ENCODE measurements at regions not wholly inside any gene's neighbourhood (a gene's known extent, or its start where the extent isn't known, plus 50 kb on each side); places are given as distances from the start of the nearest gene placed in this dataset.

- Histone ChIP-seq H3K4me1 (replicated peaks in 1 of 2; ENCODE audit: control insufficient read depth in 2 of 2, insufficient read depth in 2 of 2, low read length in 2 of 2) (peaks cover 0 to 6% of the 10 kb centered on the region in 2 experiments; a peak in 2 of 5 replicates), H3K9me3 (replicated peaks; ENCODE audit: control insufficient read depth, insufficient read depth, low read depth, low read length) (no peaks in the 10 kb centered on the region), H3K27me3 (ENCODE audit: control insufficient read depth in 2 of 2, insufficient read depth in 2 of 2, low read length in 2 of 2) (no peaks in the 10 kb centered on the region), H4K20me1 (replicated peaks; ENCODE audit: control insufficient read depth, insufficient read depth, low read length) (no peaks in the 10 kb centered on the region), H3K4me2 (ENCODE audit: insufficient read depth, low read length) (peak overlapping the region; percentile 44; the same call in 1 of the 2 replicates), H3K9me1 (ENCODE audit: control insufficient read depth, insufficient read depth, low read length) (no peaks in the 10 kb centered on the region), H3K4me3 (peak overlapping the region; percentile 34; the same call in 1 of the 2 replicates), H2AFZ (ENCODE audit: low read depth, low read length) (0 out of 2 replicates have a peak overlapping the region, but pooled peaks have one; percentile 41), H3K9ac (ENCODE audit: insufficient read depth in 1 of 2, low read depth in 2 of 2, low read length in 2 of 2) (no peak overlapping the region), H3K79me2 (ENCODE audit: control insufficient read depth, insufficient read depth, low read length) (no peaks in the 10 kb centered on the region), H3K36me3 (ENCODE audit: control insufficient read depth, insufficient read depth, low read length) (no peaks in the 10 kb centered on the region), H3K27ac (ENCODE audit: extremely low read depth, low read depth, low read length) (no peak overlapping the region)
- ATAC-seq (peak; percentile 94), FAIRE-seq (no peak), DNase-seq (ENCODE audit: extremely low read depth in 1 of 4, low spot score in 3 of 4) (peak in 1 of 4 experiments; percentile 33)
- in situ Hi-C loops (cut with MboI), result no loop called here
- no TSS peak for BruUV-seq (replicated peaks)
- TF ChIP-seq NRF1 (conservative IDR thresholded peaks at IDR 0.05 in 1 of 2, IDR thresholded peaks at IDR 0.05 in 1 of 2) (peak; percentile 79 to 81), NFYB (IDR thresholded peaks at IDR 0.05; ENCODE audit: extremely low read depth, insufficient read length) (peak; percentile 92), HBP1 (CRISPR knock-in tag; IDR thresholded peaks at IDR 0.05) (no peak), KLF1 (tag; IDR thresholded peaks at IDR 0.05) (no peak), RBFOX2 (IDR thresholded peaks at IDR 0.05; ENCODE audit: low read depth, low read length) (0 out of 2 replicates have a peak, but pooled peaks have one; percentile 23), NR2C1 (IDR thresholded peaks at IDR 0.05) (no peak), NR2C1 (tag; IDR thresholded peaks at IDR 0.05) (no peak), POLR2G (IDR thresholded peaks at IDR 0.05; ENCODE audit: low read depth, low read length) (peak; percentile 41; the same call in 1 of the 2 replicates), DACH1 (IDR thresholded peaks at IDR 0.05; ENCODE audit: partially characterized antibody) (no peak), ELF1 (tag; IDR thresholded peaks at IDR 0.05) (peak; percentile 50; the same call in 1 of the 2 replicates), RBM25 (IDR thresholded peaks at IDR 0.05; ENCODE audit: low read depth, low read length, severe bottlenecking) (peak; percentile 8), SNRNP70 (optimal IDR thresholded peaks at IDR 0.05; ENCODE audit: low read depth, low read length) (no peak), L3MBTL2 (IDR thresholded peaks at IDR 0.05) (0 out of 2 replicates have a peak, but pooled peaks have one; percentile 26), MTA1 (IDR thresholded peaks at IDR 0.05; ENCODE audit: borderline replicate concordance) (no peak), PKNOX1 (IDR thresholded peaks at IDR 0.05) (peak; percentile 15; the same call in 1 of the 2 replicates)
- TF ChIP-seq, protein P1, sequence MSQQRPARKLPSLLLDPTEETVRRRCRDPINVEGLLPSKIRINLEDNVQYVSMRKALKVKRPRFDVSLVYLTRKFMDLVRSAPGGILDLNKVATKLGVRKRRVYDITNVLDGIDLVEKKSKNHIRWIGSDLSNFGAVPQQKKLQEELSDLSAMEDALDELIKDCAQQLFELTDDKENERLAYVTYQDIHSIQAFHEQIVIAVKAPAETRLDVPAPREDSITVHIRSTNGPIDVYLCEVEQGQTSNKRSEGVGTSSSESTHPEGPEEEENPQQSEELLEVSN (IDR thresholded peaks at IDR 0.05; ENCODE audit: borderline replicate concordance in 1 of 2, extremely low read depth in 1 of 2, insufficient read depth in 1 of 2, insufficient read length in 1 of 2, low read depth in 1 of 2, low read length in 1 of 2, poor library complexity in 1 of 2, severe bottlenecking in 1 of 2), result peak in 1 of 2 experiments; percentile 17
- WGBS (ENCODE audit: insufficient coverage, low coverage, missing lambda C conversion rate), result 10% methylated on average over 36 of the region's 42 CpGs
- CTCF ChIA-PET (ENCODE audit: low intra/inter-chr PET ratio), result no interaction called here
- POLR2A ChIA-PET, result no interaction called here
- intact Hi-C loops (cut with micrococcal nuclease), result no loop called here
Measured at GRCh38 chr2:129144082-129144791, 825.6 kb upstream of the HS6ST1 start.
